Putamen (tissue), 1 donor: ENCODE measurements at regions not wholly inside any gene's neighbourhood (a gene's known extent, or its start where the extent isn't known, plus 50 kb on each side); places are given as distances from the start of the nearest gene placed in this dataset.
"Not testable (repeated sequence)": the region's sequence is repeated elsewhere in the genome, so short reads cannot be mapped to it uniquely, and the experiment has no call there.

ENCODE experiments used
- DNase-seq: peaks from one replicate; pipeline ENCODE4 v3.0.0-alpha.2; 2016; ENCODE audit warnings: low spot score

DNA sequence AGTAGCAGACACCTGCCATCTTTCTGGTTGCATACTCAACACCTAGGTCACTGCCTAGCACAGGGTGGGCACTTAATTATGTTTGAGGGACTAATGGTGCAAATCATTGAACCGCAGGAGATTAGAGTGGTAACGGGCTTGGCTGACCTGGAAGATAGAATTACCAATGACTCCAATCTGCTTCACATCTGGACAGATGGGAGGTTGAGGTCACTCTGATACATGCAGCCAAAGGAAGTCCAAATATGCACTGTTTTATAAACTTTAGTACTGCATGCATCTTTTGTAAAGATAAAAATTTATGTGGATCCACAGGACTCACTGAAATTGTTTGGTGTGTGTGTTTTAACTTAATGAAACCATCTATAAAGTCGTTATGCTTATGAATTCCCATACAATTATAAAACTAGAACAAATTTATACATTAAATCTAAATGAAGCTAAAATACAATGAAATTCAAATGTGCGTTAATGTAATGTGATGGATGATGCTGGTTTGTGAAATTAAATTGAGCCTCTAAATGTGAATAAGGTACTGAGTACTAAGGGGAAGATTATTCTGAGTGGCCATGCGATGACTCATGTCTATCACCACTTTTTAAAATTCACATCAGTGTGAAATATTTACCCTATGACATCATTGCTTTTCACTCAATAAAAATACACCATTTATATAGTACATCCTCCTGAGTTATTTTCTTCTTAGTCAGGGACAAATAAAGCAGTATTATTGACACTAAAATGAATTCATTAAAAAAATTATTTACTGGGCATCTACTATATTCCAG is 224.7 kb upstream of the FAM78B start:
- no peak for DNase-seq

GRCh38 chr1:166395729-166396128 is 228.9 kb upstream of the FAM78B start:
- no peak for DNase-seq

DNA sequence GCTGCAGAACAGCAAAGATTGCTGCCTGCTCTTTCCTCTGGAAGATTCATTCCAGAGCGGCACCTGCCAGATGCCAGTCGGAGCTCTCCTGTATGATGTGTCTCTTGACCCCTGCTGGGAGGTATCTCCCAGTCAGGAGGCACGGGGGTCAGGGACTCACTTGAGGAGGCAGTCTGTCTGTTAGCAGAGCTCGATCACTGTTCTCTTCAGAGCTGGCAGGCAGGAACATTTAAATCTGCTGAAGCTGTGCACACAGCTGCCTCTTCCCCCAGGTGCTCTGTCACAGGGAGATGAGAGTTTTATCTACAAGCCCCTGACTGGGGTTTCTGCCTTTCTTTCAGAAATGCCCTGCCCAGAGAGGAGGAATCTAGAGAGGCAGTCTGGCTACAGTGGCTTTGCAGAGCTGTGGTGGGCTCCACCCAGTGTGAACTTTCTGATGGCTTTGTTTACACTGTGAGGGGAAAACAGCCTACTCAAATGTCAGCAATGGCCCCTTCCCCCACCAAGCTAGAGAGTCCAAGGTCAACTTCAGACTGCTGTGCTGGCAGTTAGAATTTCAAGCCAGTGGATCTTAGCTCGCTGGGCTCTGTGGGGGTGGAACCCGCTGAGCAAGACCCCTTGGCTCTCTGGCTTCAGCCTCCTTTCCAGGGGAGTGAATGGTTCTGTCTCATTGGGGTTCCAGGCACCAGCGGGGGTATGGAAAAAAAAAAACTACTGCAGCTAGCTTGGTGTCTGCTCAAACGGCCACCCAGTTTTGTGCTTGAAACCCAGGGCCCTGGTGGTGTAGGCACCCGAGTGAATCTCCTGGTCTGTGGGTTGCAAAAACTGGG is 242.7 kb upstream of the FAM78B start:
- not testable (repeated sequence) for DNase-seq

GRCh38 chr1:166410083-166410385 is 243.2 kb upstream of the FAM78B start:
- DNase-seq = no peak

DNA sequence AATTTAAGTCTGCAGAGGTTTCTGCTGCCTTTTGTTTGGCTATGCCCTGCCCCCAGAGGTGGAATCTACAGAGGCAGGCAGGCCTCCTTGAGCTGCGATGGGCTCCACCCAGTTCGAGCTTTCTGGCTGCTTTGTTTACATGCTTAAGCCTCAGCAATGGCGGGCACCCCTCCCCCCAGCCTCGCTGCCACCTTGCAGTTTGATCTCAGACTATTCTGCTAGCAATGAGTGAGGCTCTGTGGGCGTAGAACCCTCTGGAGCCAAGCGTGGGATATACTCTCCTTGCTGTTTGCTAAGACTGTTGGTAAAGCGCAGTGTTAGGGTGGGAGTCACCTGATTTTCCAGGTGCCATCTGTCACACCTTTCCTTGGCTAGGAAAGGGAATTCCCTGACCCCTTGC is 250.0 kb upstream of the FAM78B start:
- peak; percentile 34 for DNase-seq

GRCh38 chr1:166418344-166418933 is 251.6 kb upstream of the FAM78B start:
- peak; percentile 56 for DNase-seq

DNA sequence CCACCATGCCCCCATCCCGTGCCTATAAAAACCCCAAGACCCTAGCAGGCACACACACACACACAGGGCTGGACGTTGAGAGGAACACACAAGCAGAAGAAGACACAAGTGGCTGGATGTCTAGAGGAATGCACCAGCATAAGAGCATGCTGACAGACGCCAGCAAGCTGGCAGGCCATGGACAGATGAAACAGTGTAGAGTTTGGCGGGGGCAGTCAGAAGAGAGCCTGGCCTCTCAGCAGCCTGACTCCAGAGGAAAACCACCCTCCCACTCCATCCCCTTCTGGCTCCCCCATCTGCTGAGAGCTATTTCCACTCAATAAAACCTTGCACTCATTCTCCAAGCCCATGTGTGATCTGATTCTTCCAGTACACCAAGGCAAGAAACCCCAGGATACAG is 255.8 kb upstream of the FAM78B start:
- not testable (repeated sequence) for DNase-seq

DNA sequence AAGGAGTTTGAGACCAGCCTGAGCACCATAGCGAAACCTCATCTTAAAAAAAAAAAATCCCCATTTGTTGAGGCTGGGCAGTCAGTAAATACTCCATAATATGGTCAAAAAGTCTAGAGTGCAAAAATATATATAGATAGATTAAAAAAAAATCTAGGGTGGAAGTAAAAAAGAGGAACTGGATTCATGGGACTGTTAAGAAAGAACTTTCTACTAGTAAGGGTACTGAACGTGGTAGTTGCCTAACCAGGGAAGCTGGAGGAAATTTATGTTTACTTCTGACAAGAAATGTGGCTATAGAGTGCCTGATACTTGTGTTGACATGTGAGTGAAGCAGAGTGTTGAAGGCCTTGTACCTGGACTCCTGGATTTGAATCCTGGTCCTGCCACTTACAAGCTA is 265.9 kb upstream of the FAM78B start:
- no peak for DNase-seq

- DNase-seq = peak; percentile 34
Observed at GRCh38 chr1:166433404-166434304, 266.9 kb upstream of the FAM78B start.

GRCh38 chr1:166457700-166458099 is 290.9 kb upstream of the FAM78B start:
- no peak for DNase-seq

DNA sequence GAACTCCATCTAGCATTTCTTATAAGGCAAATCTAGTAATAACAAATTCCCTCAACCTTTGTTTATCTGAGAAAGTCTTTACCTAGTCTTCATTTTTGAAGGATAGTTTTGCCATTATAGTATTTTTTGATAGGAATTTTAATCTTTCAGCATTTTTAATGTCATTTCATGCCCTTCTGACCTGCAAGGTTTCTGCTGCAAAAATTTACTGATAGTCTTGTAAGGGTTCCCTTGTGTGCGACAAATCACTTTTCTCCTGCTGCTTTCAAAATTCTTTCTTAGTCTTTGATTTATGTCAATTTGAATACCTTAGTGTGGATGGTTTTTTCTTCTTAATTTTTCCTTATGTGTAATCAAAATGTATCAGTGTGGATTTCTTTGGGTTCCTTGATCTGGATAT is 297.5 kb upstream of the FAM78B start:
- DNase-seq = no peak

DNA sequence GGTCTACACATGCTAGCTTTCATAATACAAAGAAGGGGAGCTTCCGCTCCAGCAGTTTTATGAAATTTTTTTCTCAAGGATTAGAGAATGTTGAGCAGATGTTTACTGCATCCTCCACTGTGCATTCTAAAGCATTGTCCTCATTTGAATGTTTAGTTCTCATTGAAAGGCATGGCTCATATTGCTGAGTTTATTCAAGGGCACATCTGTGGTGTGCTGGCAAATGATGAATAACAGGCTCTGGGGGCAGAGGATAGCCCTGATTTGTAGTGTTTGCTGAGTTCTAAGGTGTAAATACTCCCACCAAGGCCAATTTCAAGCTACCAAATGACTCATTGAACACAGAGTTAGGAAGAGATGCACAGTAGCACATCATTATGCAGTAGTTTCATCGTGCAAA is 303.2 kb upstream of the FAM78B start:
- DNase-seq = no peak

DNA sequence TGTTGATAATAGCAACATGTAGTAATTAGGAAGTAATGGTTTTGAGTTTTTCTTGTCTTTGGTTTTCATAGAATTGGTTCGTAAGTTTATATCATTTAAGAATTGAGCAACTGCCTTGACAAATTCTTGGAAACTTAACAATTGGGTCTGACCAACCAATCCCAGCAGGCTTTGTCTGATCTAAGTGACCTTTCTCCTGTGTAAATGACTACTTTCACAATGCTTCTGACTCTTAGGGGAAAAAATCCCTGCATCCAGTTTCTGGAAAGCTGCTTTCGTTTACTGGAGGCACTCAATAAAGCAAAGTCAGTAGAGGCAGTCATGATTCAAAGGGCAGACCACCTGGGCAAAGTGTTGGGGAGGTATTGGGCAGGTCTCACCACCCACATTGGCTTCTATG is 303.6 kb upstream of the FAM78B start:
- no peak for DNase-seq

- no peak for DNase-seq
Observed at GRCh38 chr1:166471359-166471758, 304.6 kb upstream of the FAM78B start.

DNA sequence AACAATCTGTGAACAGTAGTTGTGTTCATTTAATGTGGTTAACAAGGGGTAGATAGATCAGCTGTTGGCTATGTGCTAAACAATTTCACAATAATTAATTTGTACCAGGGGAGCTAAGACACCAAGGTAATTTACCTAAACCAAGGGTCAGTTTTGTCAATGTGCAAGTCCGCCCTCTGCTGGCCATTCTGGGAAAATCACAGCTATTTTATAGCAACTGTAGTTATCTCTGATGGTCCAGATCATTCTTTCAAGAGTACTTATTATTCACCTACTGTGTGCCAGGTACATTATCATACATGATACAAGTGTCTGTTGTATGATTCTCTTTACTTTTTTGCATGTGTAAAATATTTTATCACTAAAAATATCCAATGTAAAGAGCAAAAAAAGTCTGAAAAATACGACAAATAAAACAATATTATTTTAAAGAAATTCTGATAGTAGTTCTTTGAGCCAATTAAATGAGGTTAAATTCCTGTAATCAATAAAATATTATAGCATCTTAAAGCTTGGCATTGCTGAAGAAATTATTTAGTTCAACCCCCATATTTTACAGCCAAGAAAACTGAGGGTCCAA is 312.3 kb upstream of the FAM78B start:
- DNase-seq = no peak

- DNase-seq = no peak
Observed at GRCh38 chr1:166484471-166484870, 317.7 kb upstream of the FAM78B start.

DNA sequence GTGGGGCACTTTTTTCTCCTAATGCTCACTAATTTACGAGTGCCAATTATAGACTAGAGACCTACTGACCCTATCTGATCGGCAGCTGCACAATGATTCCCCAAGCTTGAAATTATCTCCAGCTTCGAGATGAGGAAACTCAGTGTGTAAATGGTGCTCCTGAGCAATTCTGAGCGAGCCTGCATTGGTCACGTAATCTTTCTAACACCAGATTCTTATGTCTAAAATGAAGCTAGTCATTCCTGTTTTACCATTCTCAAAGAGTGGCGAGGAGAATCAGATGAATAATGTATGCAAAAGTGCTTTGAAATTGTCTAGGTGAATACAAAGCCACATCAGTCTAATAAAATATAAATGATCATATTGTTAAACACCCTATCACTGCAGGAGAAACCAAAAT is 318.1 kb upstream of the FAM78B start:
- DNase-seq = no peak

- DNase-seq = no peak
Observed at GRCh38 chr1:166485620-166486019, 318.8 kb upstream of the FAM78B start.

DNA sequence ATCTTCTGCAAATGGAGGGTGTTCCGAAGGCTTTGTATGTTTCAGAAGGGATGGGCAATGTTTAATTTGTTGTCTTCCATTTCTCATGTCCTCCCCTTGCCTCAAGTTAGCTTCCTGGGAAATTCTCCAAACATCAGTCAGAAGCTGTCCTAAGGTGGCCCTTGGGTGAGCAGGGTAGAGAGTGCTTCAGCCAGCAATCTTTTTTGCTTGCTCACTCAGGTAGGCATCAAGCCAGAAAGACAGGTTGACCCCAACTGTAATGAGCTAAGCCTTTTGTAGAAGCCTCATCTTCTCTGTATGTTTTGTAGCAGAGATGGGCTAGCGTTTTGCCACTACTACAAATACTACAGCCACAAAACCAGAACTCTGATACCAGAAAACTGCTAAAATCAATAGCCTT is 321.5 kb upstream of the FAM78B start:
- no peak for DNase-seq

DNA sequence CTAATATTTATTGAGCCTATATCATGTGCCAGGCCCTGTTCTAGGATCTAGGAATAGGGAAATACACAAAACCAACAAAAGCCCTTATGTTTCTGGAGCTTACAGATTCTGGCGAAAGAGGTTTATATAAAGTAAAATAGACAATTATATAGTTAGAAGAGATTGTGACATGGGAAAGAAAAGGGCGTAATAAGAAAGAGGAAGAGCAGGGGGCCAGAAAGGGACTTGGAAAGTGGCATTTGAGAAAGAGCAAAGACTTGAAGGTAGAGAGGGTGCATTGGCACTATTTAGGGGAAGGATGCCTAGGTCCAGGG is 322.5 kb upstream of the FAM78B start:
- DNase-seq = no peak

DNA sequence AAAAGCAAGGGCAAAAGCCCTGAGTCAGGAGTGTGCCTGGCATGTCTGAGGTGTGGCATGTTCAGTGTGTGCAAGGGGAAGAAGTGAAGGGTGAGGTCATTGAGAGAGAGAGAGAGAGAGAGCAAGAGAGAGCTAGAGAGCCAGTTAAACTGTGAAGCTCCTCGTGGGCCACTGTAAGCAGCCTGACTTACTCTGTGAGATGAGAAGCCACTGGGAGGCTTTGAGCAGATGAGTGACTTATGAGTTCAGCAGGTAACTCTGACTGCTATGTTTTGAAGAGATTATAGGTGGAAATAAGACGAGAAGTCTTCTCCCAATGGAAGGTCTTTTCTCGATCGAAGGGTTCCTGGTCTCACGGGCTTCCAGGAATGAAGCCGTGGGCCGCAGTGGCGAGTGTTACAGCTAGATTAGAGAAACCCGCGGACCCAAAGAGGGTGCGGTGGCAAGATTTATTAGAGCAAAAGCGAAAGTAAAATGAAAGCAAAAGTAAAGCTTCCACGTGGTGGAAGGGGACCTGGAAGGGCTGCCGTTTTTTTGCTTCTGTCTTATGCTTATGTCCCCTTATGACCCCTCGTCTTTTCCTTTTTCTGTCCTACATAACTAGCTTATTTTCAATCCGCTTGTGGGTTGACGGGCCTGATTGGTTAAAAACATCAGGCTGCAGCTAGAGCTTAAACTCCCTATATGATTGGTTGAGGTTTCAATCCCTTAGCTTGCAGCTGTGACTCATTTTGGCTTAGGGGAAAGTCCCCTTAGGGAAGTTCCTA is 323.1 kb upstream of the FAM78B start:
- DNase-seq = no peak
